Mesothelial cell of epicardium (in vitro differentiated cells): ENCODE measurements at regions not wholly inside any gene's neighbourhood (a gene's known extent, or its start where the extent isn't known, plus 50 kb on each side); places are given as distances from the start of the nearest gene placed in this dataset.

Experiments used
- DNase-seq, 2 experiments: peaks; one replicate each; pipeline ENCODE4 v3.0.0; 2021; ENCODE audit warnings: low spot score in 2 of 2; ENCODE audit not compliant: unreplicated experiment in 2 of 2
- H3K27ac Mint-ChIP-seq: 2 replicates; pipeline ENCODE4 v1.8.0; 2021; ENCODE audit warnings: mixed read lengths
- H3K27me3 Mint-ChIP-seq: 2 replicates; pipeline ENCODE4 v1.8.0; 2021; ENCODE audit warnings: low read depth, mixed read lengths
- H3K36me3 Mint-ChIP-seq: 2 replicates; pipeline ENCODE4 v1.8.0; 2021; ENCODE audit warnings: mixed read lengths
- H3K4me1 Mint-ChIP-seq: 2 replicates; pipeline ENCODE4 v1.8.0; 2021; ENCODE audit warnings: mixed read lengths
- H3K4me3 Mint-ChIP-seq: 2 replicates; pipeline ENCODE4 v1.8.0; 2021; ENCODE audit warnings: mild to moderate bottlenecking, moderate library complexity, mixed read lengths
- H3K9me3 Mint-ChIP-seq: 2 replicates; pipeline ENCODE4 v1.8.0; 2021; ENCODE audit warnings: mixed read lengths
- CTCF ChIP-seq: fragments of 200-600 bp; sonication (generic); IDR thresholded peaks from one replicate; pipeline ENCODE4 v1.5.0; 2021; ENCODE audit warnings: antibody characterized with exemption; ENCODE audit not compliant: unreplicated experiment

GRCh38 chr1:240666568-240667198 is 54.7 kb upstream of the GREM2 start:
- H3K36me3 Mint-ChIP-seq: no peaks in the 10 kb centered on the region
- H3K27me3 Mint-ChIP-seq: peaks cover 45% of the 10 kb centered on the region
- DNase-seq: no peak
- no peak overlapping the region for H3K27ac Mint-ChIP-seq
- no peak overlapping the region for H3K4me3 Mint-ChIP-seq
- H3K9me3 Mint-ChIP-seq: no peaks in the 10 kb centered on the region
- no peaks in the 10 kb centered on the region for H3K4me1 Mint-ChIP-seq
- no peak for TF ChIP-seq CTCF

- H3K4me3 Mint-ChIP-seq: no peak overlapping the region
- no peak for TF ChIP-seq CTCF
- peaks cover 65% of the 10 kb centered on the region for H3K27me3 Mint-ChIP-seq
- no peaks in the 10 kb centered on the region for H3K9me3 Mint-ChIP-seq
- H3K4me1 Mint-ChIP-seq: no peaks in the 10 kb centered on the region
- no peaks in the 10 kb centered on the region for H3K36me3 Mint-ChIP-seq
- no peak for DNase-seq
- no peak overlapping the region for H3K27ac Mint-ChIP-seq
Measured at GRCh38 chr1:240663169-240663879, 51.4 kb upstream of the GREM2 start.
